Fibroblast of skin of left biceps (primary cell): ENCODE measurements at regions not wholly inside any gene's neighbourhood (a gene's known extent, or its start where the extent isn't known, plus 50 kb on each side); places are given as distances from the start of the nearest gene placed in this dataset.

Source experiments
- DNase-seq, 2 experiments: peaks; one replicate each; pipeline ENCODE4 v3.0.0-alpha.2; 2013; ENCODE audit warnings: low read depth in 2 of 2

DNA sequence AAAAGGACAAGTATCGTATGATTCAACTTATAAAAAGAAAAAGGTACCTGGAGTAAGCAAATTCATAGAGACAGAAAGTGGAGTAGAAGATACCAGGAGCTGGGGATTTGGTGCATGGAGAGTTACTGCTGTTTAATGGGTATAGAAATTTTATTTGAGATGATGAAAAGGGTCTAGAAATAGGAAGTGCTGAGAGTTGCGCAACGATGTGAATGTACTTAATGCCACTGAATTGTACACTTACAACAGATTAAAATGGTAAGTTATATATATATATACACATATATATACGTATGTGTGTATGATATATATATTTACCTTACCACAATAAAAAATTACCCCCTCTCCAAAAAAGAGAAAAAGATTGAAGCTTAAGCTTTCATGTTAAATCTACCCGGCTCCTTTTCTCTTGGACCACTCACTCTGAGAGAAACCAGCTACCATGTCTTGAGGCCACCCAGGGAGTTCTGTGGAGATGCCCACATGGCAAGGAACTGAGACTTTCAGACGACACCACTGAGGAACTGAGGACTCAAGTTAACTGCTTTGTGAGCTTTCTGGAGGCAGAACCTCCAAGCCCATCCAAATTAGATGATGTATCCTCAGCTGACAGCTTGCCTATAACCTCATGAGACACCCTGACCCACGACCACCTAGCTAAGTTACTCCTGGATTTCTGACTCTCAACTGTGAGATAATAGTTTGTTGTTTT is 130.0 kb upstream of the BTG1 start:
- no peak for DNase-seq

DNA sequence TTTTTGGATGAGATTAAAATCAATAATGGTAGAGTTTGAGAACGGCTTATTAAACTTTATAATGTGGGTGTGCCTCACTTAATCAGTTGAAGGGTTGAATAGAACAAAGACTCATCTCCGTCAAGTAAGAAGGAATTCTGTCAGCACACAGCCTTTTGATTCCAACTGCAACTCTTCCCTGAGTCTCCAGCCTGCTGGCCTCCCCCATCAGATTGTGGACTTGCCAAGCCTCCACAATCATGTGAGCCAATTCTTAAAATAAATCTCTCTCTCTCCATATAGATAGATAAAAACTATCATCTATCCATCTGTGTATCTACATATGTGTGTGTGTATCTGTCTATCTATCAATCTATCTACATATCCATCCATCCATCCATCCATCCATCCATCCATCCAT is 127.4 kb upstream of the BTG1 start:
- no peak for DNase-seq

DNA sequence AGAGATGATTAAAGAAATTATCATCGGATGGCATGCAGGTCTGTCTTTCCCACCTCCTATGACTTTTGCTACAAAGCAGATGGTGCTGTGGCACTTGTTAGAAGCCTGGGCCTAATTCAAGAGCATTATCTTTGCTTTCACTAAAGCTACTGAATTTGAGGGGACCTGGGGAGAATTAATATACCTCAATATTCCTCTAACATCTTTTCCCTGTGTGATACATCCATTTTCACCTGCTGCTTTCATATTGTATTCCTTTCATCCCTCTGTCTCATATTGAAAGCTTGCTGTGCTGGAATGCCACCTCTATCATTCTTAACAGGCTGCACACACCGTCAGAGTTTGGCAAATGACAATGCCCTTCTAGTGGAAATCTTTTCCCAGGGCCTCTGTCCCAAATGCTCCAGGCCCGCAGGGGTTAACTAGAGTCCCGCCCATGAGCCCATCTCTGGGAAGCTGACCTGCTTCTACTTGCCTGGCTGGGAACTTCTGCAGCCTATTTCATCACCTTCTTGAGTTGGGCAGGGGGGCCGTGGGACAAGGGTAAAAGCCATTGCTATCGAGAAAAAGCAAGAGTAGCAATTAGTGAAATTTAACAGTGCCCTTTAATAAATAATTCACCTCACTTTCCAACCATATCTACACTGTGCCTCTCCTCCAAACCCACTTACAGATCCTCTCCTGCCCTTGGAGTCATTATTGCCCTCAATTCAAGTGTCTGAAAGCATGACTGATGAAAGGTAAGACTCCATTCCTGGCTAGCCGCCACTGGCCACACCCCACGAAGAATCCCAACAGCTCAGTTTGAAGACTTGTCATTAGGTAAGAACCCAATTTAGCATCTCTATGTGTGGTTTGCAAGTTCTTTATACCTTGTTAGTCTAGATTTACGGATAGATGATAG is 126.7 kb upstream of the BTG1 start:
- DNase-seq = no peak

DNA sequence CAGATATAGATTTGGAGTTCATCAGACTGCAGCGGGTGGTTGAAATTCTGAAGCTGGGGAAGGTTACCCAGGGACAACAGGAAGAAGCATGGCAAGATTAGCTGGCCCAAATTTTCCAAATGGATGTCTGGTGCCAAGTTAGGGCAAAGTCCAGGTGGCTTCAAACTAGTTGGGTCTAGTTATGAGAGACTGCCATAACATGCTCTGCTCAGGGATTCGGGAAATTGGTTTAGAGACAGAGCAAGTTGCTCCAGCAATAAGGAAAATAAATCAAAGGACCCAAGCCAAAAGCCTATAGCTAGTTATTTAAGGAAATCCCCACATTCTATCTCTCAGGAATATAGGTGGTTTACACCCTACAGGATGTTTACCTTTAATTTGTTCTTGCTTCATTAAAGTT is 125.7 kb upstream of the BTG1 start:
- no peak for DNase-seq

- no peak for DNase-seq
Observed at GRCh38 chr12:92270521-92270920, 124.9 kb upstream of the BTG1 start.

DNA sequence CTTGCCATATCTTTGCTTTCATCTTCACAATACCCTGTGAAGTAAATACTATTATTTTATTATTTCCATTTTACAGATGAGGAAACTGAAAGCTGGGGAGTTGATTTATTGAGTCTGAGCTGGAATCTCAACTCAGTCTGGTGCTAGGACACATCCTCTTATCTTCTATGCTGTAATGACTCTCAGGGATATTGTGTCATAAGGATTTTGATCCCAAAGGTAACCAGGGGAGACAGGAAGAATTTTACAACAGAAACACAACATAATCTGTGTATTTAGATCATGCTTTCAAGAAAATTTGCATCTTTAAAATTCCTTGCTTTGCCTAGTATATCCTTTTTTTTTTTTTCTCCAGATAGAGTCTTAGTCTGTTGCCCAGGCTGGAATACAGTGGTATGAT is 123.3 kb upstream of the BTG1 start:
- no peak for DNase-seq

DNA sequence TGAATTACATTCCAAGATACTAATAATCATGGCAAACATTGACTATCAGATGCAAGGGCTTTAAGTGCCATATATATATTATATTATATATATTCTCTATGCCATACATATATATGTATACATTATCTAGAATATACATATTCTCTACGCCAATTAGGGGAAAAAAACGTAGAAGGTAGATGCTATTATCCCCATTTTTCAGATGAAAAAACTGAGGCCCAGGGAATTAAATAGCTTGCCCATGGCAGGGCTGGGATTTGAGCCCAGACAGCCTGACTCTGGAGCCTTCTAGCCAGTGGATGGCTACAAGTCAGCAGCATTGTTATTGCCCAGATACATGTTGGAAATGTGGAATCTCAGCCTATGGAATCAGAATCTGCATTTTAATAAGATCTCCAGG is 116.0 kb upstream of the BTG1 start:
- DNase-seq = no peak

- DNase-seq = no peak
Observed at GRCh38 chr12:92261071-92261470, 115.4 kb upstream of the BTG1 start.

- no peak for DNase-seq
Observed at GRCh38 chr12:92259696-92260251, 114.1 kb upstream of the BTG1 start.

GRCh38 chr12:92259291-92259690 is 113.6 kb upstream of the BTG1 start:
- DNase-seq = no peak

DNA sequence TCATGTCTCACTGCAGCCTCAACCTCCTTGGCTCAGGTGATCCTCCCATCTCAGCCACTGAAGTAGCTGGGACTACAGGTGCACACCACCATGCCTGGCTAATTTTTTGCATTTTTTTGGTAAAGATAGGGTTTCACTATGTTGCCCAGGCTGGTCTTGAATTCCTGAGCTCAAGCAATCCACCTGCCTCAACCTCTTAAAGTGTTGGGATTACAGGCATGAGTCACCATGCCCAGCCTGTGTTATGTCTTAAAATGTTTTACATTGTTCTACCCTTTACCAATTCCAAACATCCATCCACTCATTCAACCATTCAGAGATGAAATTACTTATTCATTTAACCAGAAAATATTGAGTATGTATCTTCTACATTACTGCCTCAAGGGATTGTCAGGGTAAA is 111.6 kb upstream of the BTG1 start:
- DNase-seq = no peak

DNA sequence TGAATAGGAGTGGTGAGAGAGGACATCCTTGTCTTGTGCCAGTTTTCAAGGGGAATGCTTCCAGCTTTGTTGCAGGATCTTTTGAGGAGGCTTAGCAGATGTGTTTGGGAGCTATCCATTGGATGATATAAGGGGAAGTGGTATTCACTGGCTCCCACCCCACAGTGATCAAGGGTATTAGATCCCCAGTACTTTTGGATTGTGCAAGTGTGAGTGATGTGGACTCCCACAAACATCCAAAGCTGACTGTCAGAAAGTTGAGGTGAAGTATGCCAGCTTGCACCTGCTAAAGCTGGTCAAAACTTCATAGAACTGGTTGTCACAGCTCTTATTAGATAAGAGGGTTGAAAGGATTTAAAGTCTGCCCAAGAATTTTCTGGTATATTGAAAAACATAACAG is 110.1 kb upstream of the BTG1 start:
- no peak for DNase-seq

DNA sequence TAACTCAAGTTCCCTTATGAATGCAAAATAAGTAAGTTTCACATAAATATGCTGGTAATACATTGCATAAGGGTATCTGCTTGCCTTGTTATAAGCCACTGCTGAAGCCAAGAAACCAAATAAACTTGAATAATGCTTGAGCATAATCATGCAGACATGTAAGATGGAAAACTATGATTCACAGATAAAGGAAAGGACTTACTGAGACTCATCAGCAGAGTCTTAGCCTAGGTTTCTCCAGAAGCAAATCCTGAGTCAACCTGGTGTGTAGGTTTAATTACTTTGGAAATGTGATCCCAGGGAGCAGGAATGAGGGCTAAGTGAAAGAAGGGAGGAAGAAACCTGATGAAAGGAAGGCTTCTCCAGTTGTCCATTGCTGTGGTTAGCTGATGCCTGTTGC is 107.7 kb upstream of the BTG1 start:
- DNase-seq = no peak

GRCh38 chr12:92248977-92249376 is 103.3 kb upstream of the BTG1 start:
- no peak for DNase-seq

DNA sequence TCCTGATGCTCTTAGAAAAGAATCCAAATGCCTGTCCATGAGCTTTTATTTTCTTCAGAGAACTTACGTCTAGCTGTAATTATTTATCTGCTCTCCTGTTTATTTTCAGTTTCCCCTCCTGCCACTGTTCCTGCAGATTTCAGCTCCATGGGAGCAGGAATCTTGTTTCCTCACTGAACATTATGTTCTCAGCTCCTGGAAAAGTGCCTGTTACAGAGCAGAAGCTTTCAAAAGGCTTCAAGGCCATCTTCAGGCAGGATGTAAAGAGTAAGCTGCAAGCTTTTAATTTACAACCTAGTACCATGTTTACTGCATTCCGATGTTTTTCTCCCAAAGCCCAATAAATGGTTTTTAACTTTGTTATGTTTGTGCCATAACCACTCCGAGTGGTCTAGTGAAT is 98.4 kb upstream of the BTG1 start:
- no peak for DNase-seq

- DNase-seq = peak in 1 of 2 experiments; percentile 23
Observed at GRCh38 chr12:92242907-92243306, 97.3 kb upstream of the BTG1 start.

GRCh38 chr12:92237762-92238523 is 92.3 kb upstream of the BTG1 start:
- DNase-seq = no peak

- no peak for DNase-seq
Observed at GRCh38 chr12:92237262-92237661, 91.6 kb upstream of the BTG1 start.

DNA sequence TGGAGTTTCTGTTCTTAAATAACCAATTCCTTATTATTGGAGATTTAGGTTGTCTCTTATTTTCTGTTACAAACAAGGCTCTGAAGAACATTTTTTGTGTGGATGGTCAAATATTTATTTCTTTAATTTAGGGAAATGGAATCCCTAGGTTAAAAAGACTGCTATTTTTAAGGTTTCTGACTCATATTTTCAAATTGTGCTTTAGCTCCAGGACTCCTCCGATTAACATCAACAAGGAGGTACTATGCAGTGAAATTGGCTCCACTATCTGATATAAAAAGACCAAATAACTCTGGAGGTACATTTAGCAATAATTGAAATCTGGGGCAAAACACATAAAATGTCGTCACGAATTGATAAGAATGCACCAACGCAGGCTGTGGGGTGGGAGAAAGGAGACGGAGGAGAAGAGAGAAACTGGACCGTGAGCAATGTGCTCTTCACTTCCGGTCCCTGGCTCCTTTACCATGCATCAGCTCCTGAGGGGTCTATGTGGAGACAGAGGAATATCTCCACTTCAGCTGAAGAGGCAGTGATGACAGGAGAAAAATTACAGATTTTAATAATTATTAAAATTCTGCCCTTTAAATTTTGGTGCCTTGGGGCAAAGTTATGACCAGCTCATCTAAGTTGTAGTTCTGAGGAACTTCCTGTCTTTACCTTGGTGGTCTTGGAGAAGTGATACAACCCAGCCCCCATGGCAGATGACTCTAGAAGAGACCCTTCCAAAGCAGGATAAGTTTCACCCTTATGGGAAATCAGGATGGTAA is 90.2 kb upstream of the BTG1 start:
- DNase-seq = no peak

- DNase-seq = no peak
Observed at GRCh38 chr12:92234533-92234932, 88.9 kb upstream of the BTG1 start.

DNA sequence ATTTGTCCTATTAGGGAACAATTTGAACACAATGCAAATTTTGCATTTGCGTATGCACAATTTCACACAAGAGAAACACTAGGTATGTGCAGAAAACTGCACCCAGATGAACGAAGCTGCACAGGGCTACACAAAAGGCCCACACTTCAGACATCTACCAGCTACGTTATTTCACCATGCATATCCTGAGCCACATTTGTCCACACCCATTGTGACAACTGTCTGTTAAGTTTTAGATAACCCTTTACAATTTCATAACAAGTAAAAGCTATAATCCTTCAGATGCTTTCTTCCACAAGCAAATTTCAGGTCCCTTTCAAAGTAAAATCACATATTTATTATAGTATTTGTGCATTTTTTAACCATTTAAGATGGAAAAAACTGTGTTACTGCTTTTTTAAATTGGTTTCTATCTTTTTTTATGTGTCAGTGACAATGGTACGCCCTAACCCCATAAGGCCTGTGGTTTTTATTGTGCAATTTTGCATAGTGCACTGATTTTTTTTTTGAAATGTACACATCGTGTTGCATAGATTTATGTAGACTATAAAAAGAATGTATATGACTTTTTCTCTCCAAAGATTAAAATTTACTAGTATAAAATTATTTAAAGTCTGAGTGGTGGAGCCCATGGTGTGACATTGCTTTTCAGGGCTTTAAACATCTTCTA is 87.8 kb upstream of the BTG1 start:
- DNase-seq = no peak
